BE2C (cell line): ENCODE measurements at regions not wholly inside any gene's neighbourhood (a gene's known extent, or its start where the extent isn't known, plus 50 kb on each side); places are given as distances from the start of the nearest gene placed in this dataset.

ENCODE experiments used
- DNase-seq: peaks from one replicate; pipeline ENCODE4 v3.0.0-alpha.2; 2020
- H3K27me3 ChIP-seq: fragments of 250-450 bp; sonication (Bioruptor Pico); 2 replicates; pipeline ENCODE4 v1.5.1; 2020; ENCODE audit warnings: mild to moderate bottlenecking
- H3K36me3 ChIP-seq: fragments of 250-450 bp; sonication (Bioruptor Pico); 2 replicates; pipeline ENCODE4 v1.5.1; 2020; ENCODE audit warnings: mild to moderate bottlenecking
- H3K4me1 ChIP-seq: fragments of 250-450 bp; sonication (Bioruptor Pico); 2 replicates; pipeline ENCODE4 v1.5.1; 2020
- H3K4me3 ChIP-seq: 2 replicates; pipeline ENCODE4 v1.5.1; 2011; ENCODE audit warnings: low read depth, low read length
- H3K9me3 ChIP-seq: fragments of 250-450 bp; sonication (Bioruptor Pico); 2 replicates; pipeline ENCODE4 v1.5.1; 2020
- TF ChIP-seq, protein P1 (sequence below): IDR thresholded peaks from 2 replicates; pipeline ENCODE4 v1.5.1; 2012; ENCODE audit warnings: mild to moderate bottlenecking, low read depth, low read length

DNA sequence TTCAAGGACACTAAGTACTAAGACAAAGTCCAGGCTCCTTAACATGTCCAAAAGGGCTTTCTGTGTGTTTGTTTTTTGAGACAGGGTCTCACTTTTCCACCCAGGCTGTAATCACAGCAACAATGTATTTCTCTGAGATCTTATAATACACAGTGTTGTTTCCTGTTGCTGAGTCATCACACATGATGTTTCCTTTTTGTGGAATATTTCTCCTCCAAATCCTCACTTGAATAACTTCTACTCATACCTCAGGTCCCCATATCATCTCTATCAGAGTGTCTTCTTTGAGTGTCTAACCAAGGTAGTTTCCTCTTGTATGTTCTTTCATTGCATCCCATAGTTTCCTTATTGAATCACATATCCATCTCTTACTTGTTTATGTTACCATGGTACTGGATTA is 632.0 kb upstream of the PIK3C3 start:
- TF ChIP-seq, protein P1, sequence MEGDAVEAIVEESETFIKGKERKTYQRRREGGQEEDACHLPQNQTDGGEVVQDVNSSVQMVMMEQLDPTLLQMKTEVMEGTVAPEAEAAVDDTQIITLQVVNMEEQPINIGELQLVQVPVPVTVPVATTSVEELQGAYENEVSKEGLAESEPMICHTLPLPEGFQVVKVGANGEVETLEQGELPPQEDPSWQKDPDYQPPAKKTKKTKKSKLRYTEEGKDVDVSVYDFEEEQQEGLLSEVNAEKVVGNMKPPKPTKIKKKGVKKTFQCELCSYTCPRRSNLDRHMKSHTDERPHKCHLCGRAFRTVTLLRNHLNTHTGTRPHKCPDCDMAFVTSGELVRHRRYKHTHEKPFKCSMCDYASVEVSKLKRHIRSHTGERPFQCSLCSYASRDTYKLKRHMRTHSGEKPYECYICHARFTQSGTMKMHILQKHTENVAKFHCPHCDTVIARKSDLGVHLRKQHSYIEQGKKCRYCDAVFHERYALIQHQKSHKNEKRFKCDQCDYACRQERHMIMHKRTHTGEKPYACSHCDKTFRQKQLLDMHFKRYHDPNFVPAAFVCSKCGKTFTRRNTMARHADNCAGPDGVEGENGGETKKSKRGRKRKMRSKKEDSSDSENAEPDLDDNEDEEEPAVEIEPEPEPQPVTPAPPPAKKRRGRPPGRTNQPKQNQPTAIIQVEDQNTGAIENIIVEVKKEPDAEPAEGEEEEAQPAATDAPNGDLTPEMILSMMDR: no peak
- H3K36me3 ChIP-seq: no peaks in the 10 kb centered on the region
- H3K4me1 ChIP-seq: no peaks in the 10 kb centered on the region
- no peaks in the 10 kb centered on the region for H3K9me3 ChIP-seq
- H3K27me3 ChIP-seq: no peaks in the 10 kb centered on the region
- DNase-seq: no peak
- H3K4me3 ChIP-seq: no peak overlapping the region

- TF ChIP-seq, protein P1: no peak
- Histone ChIP-seq H3K36me3 (no peaks in the 10 kb centered on the region), H3K4me3 (no peak overlapping the region), H3K4me1 (no peaks in the 10 kb centered on the region), H3K9me3 (no peaks in the 10 kb centered on the region), H3K27me3 (no peaks in the 10 kb centered on the region)
- DNase-seq: no peak
Measured at GRCh38 chr18:41320100-41320499, 634.9 kb upstream of the PIK3C3 start.

DNA sequence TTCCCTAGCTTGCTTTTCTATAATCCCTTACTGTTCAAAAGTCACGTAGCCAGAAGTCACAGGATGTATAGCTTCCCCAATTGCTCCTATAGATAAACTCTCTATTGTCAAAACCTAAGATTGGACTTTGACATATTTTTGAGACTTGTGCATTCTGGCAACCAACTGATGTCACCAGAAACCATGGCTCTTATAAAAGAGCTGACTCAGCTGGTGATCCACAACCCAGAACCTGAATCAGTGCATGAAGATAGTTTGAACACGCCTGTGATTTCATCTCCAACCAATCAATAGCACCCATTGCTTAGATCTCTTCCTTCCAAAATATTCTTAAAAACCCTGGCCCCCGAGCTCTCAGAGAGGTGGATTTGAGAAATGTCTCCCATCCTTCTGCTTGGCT is 639.9 kb upstream of the PIK3C3 start:
- H3K4me1 ChIP-seq: no peaks in the 10 kb centered on the region
- TF ChIP-seq, protein P1: no peak
- H3K27me3 ChIP-seq: no peaks in the 10 kb centered on the region
- no peak overlapping the region for H3K4me3 ChIP-seq
- DNase-seq: no peak
- H3K36me3 ChIP-seq: no peaks in the 10 kb centered on the region
- H3K9me3 ChIP-seq: no peaks in the 10 kb centered on the region

DNA sequence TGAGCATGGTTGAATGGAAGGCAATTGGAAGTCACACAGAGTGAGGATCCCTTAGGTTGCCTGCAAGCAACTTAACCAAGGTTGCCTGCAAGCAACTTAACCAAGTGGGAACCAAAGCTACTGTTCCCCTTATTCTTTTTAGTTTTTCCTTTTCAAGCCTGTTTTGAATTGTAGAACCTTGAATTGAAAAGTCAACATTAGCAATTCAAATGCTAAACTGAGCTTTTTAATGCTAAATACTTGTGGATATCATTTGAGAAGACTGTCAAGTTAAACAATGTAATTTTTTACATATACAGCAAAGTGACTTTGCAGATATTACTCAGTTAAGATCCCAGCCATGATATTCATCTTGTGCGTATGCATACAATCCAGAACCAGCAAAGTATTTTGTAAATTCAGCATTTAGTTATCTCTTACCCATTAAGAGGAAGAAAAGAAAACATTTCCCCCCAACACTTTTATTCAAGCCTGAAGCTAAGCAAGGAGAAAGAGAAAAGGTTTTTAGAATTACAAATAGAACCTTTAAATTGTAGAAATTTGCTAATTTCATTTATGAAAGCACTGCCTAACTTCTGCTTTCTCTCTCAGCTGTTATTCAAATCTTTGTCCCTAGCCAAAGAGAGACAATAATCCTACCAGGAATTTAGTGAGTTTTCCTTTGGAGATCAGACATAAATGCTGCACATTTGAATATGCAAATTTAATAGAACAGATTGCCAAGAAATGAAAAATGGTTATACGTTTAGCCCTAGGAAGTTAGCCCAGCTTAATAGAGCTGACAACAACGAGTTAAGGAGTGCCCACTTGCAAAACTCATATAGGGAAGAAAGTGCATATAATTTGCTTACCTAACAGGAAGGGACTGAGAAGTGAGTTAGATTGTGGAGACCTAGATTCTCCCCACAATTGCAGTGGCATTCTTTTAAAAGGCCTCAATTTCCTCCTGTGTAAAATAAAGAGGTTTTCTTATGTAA is 643.2 kb upstream of the PIK3C3 start:
- Histone ChIP-seq H3K4me3 (no peak overlapping the region), H3K27me3 (no peaks in the 10 kb centered on the region), H3K9me3 (no peaks in the 10 kb centered on the region), H3K36me3 (no peaks in the 10 kb centered on the region), H3K4me1 (no peaks in the 10 kb centered on the region)
- TF ChIP-seq, protein P1: no peak
- no peak for DNase-seq

DNA sequence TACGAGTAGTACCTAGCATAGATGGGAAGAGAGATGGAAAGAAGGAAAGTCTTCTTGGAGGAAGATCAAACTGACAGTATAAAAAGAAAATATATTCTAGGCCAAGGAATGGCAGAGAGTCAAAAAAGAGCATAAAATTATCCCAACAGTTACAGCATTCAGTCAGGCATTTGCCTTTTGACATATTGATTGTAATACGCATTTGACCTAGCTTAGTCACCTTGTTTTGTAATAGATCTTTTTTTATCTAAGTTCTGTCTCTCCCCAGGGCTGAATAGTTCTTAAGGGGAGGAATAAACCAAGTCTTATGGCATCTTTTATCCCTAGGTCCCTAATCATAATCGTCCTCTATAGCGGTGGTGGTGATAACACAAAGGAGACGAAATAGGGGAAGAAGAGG is 657.3 kb upstream of the PIK3C3 start:
- DNase-seq: no peak
- Histone ChIP-seq H3K36me3 (no peaks in the 10 kb centered on the region), H3K27me3 (no peaks in the 10 kb centered on the region), H3K4me1 (no peaks in the 10 kb centered on the region), H3K4me3 (no peak overlapping the region), H3K9me3 (no peaks in the 10 kb centered on the region)
- TF ChIP-seq, protein P1: no peak

- H3K36me3 ChIP-seq: no peaks in the 10 kb centered on the region
- DNase-seq: no peak
- no peaks in the 10 kb centered on the region for H3K9me3 ChIP-seq
- no peaks in the 10 kb centered on the region for H3K27me3 ChIP-seq
- TF ChIP-seq, protein P1: no peak
- H3K4me1 ChIP-seq: no peaks in the 10 kb centered on the region
- no peak overlapping the region for H3K4me3 ChIP-seq
Measured at GRCh38 chr18:41269294-41269693, 685.7 kb upstream of the PIK3C3 start.
